Gastrocnemius medialis (tissue), 4 donors: ENCODE measurements at regions not wholly inside any gene's neighbourhood (a gene's known extent, or its start where the extent isn't known, plus 50 kb on each side); places are given as distances from the start of the nearest gene placed in this dataset.

ENCODE experiments used
- ATAC-seq, 2 donors: fragments of 150-250 bp; one replicate each; pipeline ENCODE4 v1.9.1; 2016
- DNase-seq, 2 donors: peaks; one replicate each; pipeline ENCODE4 v3.0.0-alpha.2; 2019
- H3K27ac ChIP-seq, 4 donors: fragments of 200-600 bp; sonication (generic); 1 replicate in 1 of 4; 2 replicates in 3 of 4; pipeline ENCODE4 v1.5.1; 2016 to 2018; ENCODE audit warnings: mild to moderate bottlenecking in 2 of 4, moderate library complexity in 1 of 4
- H3K27me3 ChIP-seq, 3 donors: fragments of 200-600 bp; sonication (generic) in 2 of 3; 1 replicate in 1 of 3; 2 replicates in 2 of 3; pipeline versions ENCODE4 v1.5.1 to v1.6.0; 2016 to 2019; ENCODE audit warnings: mild to moderate bottlenecking in 1 of 3, moderate library complexity in 1 of 3
- H3K36me3 ChIP-seq, 2 donors: fragments of 200-600 bp; sonication (generic) in 1 of 2; one replicate each; pipeline ENCODE4 v1.5.1; 2017 to 2018
- H3K4me1 ChIP-seq, 2 donors: fragments of 200-600 bp; sonication (generic) in 1 of 2; one replicate each; pipeline ENCODE4 v1.5.1; 2016 to 2017; ENCODE audit warnings: mild to moderate bottlenecking in 2 of 2
- H3K4me3 ChIP-seq, 4 donors: fragments of 200-600 bp; sonication (generic) in 3 of 4; 1 replicate in 1 of 4; 2 replicates in 3 of 4; pipeline ENCODE4 v1.5.1; 2016 to 2019; ENCODE audit warnings: mild to moderate bottlenecking in 2 of 4
- H3K9me3 ChIP-seq, 3 donors: fragments of 200-600 bp; sonication (generic) in 2 of 3; 1 replicate in 1 of 3; 2 replicates in 2 of 3; pipeline ENCODE4 v1.5.1; 2016 to 2019
- POLR2A ChIP-seq, 2 donors: fragments of 450-650 bp; IDR thresholded peaks; one replicate each; pipeline ENCODE4 v1.6.1; 2017; ENCODE audit warnings: antibody characterized with exemption in 2 of 2, mild to moderate bottlenecking in 2 of 2, moderate library complexity in 2 of 2
- in situ Hi-C, 4 donors: fragments of 200-750 bp; cut with MboI; loops; one replicate each; pipeline versions ENCODE4 v1.15.0 to v1.8.0; 2017; ENCODE audit warnings: low sequenced_read_pairs in 4 of 4
- intact Hi-C: fragments of 100-400 bp; cut with DNase I; formaldehyde crosslinking; loops from one replicate; pipeline ENCODE4 v1.15.1; 2023; ENCODE audit warnings: low total_unique reads
- TF ChIP-seq, protein P1 (sequence below), 5 experiments: fragments of 450-650 bp in 3 of 5; fragments of 200-600 bp in 2 of 5; sonication (generic) in 2 of 5; IDR thresholded peaks in 4 of 5; conservative IDR thresholded peaks in 1 of 5; 1 replicate in 4 of 5; 2 replicates in 1 of 5; pipeline ENCODE4 v1.5.1; 2016 to 2019; ENCODE audit warnings: antibody characterized with exemption in 5 of 5, mild to moderate bottlenecking in 3 of 5, moderate library complexity in 3 of 5

DNA sequence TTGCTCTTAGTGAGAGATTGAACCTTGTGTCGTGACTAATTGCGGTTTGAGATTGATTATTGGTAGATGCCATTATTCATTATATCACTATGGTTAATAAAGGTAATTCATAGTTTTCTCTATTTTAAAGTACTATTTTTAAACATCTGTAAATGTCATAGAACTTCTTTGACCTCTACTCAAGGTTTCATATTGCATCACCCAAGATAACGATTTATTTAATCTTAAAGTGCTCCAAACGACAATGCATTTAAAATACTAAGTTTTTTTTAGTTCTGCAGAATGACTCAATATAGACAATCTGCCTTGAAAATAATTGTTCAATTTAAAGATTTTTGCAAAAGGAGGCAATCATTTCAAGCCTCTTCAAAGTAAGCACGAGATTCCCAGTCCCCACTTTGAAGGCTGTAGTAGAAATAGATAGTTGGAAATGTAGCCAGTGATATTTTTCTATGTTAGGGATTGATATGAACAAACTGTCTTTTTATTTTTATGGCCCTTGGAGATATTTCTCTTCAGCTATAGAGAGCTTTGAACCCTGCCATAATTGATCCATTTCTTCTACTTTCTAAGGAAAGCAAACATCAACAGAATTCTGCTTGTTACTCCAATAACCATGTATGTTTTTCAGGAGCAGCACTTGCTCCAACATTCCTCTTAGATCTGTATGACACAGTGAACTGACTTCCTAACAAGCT is 114.2 kb upstream of the PALMD start:
- Histone ChIP-seq H3K4me1 (peaks cover 14 to 15% of the 10 kb centered on the region in 2 donors), H3K36me3 (no peaks in the 10 kb centered on the region), H3K4me3 (no peak overlapping the region), H3K27ac (no peak overlapping the region), H3K9me3 (no peaks in the 10 kb centered on the region), H3K27me3 (no peaks in the 10 kb centered on the region)
- no peak for TF ChIP-seq POLR2A (IDR thresholded peaks at IDR 0.05)
- TF ChIP-seq, protein P1, sequence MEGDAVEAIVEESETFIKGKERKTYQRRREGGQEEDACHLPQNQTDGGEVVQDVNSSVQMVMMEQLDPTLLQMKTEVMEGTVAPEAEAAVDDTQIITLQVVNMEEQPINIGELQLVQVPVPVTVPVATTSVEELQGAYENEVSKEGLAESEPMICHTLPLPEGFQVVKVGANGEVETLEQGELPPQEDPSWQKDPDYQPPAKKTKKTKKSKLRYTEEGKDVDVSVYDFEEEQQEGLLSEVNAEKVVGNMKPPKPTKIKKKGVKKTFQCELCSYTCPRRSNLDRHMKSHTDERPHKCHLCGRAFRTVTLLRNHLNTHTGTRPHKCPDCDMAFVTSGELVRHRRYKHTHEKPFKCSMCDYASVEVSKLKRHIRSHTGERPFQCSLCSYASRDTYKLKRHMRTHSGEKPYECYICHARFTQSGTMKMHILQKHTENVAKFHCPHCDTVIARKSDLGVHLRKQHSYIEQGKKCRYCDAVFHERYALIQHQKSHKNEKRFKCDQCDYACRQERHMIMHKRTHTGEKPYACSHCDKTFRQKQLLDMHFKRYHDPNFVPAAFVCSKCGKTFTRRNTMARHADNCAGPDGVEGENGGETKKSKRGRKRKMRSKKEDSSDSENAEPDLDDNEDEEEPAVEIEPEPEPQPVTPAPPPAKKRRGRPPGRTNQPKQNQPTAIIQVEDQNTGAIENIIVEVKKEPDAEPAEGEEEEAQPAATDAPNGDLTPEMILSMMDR (IDR thresholded peaks at IDR 0.05 in 4 of 5, conservative IDR thresholded peaks at IDR 0.05 in 1 of 5), result no peak
- no peak for DNase-seq
- no peak for ATAC-seq
- intact Hi-C loops, result no loop called here
- in situ Hi-C loops, result no loop called here

DNA sequence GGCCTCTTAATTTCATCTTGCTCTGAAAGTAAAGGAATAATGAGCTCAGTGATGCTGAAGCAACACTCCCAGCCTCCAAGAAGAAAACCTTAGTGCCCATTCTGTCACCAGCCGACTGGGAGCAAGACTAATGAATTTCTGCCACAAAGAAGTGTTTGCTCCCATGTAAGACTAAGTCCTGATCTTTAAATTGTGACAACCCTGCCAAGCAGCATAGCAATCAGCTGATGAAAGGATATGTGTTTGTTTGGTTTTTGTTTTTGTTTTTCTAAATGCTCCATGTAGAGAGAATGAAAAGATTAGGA is 113.7 kb upstream of the PALMD start:
- no peak for ATAC-seq
- in situ Hi-C loops (no loop called here), intact Hi-C loops (no loop called here)

DNA sequence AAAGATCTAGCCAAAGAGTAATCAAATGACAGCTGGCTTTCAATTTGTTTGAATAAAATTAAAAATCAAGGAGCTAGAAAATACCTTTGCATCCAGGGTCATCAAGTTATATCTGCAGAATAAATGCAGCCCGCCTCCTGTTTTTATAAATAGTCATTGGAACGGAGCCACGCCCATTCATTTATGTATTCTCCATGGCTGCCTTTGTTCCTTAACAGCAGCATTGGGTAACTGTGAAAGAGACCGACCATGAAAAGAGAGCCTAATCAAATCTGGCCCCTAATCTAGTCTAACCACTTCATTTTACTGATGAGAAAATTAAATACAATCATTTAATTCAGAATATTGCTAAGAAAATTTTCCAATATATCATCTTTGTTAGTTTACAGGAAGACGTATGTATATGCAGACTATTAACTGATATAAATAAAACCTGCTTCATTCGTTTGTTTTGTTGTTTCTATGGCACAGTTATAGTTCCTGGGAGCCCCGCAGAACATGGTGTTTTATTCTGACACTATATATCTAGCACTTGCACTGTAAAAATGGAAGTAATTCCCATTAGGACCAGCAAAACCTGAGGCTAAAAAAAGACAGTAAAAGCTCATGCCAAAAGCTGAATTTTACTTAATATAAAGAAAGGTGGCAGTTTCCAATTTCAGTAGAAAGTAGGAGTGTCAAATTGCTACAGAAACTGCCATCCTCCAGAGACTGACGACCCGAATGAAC is 111.8 kb upstream of the PALMD start:
- TF ChIP-seq POLR2A (IDR thresholded peaks at IDR 0.05), result no peak
- no peaks in the 10 kb centered on the region for H3K27me3 ChIP-seq
- H3K27ac ChIP-seq, result peak overlapping the region in 3 of 4 donors; percentile 24 to 51 (median 39)
- no peaks in the 10 kb centered on the region for H3K36me3 ChIP-seq
- no peaks in the 10 kb centered on the region for H3K9me3 ChIP-seq
- DNase-seq (no peak), ATAC-seq (peak in 1 of 2 donors; percentile 64)
- in situ Hi-C loops, result no loop called here
- intact Hi-C loops, result no loop called here
- peaks cover 14 to 15% of the 10 kb centered on the region in 2 donors for H3K4me1 ChIP-seq
- H3K4me3 ChIP-seq, result peak overlapping the region in 2 of 4 donors; percentile 4 to 17

More for the DNA sequence above, 113.7 kb upstream of the PALMD start:
- H3K36me3 ChIP-seq, result no peaks in the 10 kb centered on the region
- H3K27ac ChIP-seq, result no peak overlapping the region
- H3K27me3 ChIP-seq, result no peaks in the 10 kb centered on the region
- no peak overlapping the region for H3K4me3 ChIP-seq
- no peak for DNase-seq
- TF ChIP-seq, protein P1 (IDR thresholded peaks at IDR 0.05 in 4 of 5, conservative IDR thresholded peaks at IDR 0.05 in 1 of 5), result no peak
- TF ChIP-seq POLR2A (IDR thresholded peaks at IDR 0.05), result no peak
- H3K9me3 ChIP-seq, result no peaks in the 10 kb centered on the region
- H3K4me1 ChIP-seq, result peaks cover 14 to 15% of the 10 kb centered on the region in 2 donors

DNA sequence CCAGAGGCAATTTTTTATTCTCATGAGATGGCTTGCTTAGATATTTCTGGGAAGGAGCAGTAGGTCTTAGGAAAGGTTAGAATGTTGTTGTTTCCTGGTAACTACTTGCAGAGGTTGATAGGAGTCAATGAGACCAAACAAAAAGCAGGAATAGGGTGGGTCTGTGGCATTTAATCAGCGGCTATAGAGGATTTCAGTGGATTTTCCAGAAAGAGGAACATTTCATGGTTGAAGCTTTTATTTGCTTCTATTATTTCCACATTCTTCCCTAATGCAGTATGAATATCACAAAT is 111.3 kb upstream of the PALMD start:
- intact Hi-C loops, result no loop called here
- in situ Hi-C loops, result no loop called here
- peak overlapping the region in 3 of 4 donors; percentile 24 to 51 (median 39) for H3K27ac ChIP-seq
- no peaks in the 10 kb centered on the region for H3K9me3 ChIP-seq
- peak overlapping the region in 1 of 4 donors; percentile 17 for H3K4me3 ChIP-seq
- TF ChIP-seq, protein P1 (IDR thresholded peaks at IDR 0.05 in 4 of 5, conservative IDR thresholded peaks at IDR 0.05 in 1 of 5), result no peak
- no peak for TF ChIP-seq POLR2A (IDR thresholded peaks at IDR 0.05)
- H3K36me3 ChIP-seq, result no peaks in the 10 kb centered on the region
- ATAC-seq (no peak), DNase-seq (no peak)
- peaks cover 14 to 15% of the 10 kb centered on the region in 2 donors for H3K4me1 ChIP-seq
- no peaks in the 10 kb centered on the region for H3K27me3 ChIP-seq

DNA sequence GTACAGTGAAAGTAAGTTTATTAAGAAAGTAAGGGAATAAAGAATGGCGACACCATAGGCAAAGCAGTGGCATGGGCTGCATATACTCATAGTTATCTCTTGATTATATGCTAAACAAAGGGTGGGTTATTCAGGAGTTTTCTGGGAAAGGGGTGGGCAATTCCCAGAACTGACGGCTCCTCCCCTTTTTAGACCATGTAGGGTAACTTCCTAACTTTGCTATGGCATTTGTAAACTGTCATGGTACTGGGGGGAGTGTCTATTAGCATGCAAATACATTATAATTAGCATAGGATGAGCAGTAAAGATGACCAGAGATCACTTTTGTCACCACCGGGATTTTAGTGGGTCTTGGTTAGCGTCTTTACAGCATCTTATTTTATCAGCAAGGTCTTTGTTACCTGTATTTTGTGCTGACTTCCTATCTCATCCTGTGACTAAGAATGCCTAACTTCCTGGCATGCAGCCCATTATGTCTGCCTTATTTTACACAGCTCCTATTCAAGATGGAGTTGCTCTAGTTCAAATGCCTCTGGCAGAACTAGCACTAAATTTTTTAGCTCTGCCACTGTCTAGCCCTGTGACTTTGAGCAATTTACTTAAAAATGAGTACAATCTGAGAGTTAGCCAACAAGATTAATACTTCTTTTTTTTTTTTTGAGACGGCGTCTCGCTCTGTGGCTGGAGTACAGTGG is 110.3 kb upstream of the PALMD start:
- Histone ChIP-seq H3K4me3 (no peak overlapping the region), H3K27ac (peak overlapping the region in 2 of 4 donors; percentile 39 to 51), H3K9me3 (no peaks in the 10 kb centered on the region), H3K36me3 (no peaks in the 10 kb centered on the region), H3K27me3 (no peaks in the 10 kb centered on the region), H3K4me1 (peaks cover 14 to 15% of the 10 kb centered on the region in 2 donors)
- intact Hi-C loops, result no loop called here
- ATAC-seq, result no peak
- TF ChIP-seq, protein P1 (IDR thresholded peaks at IDR 0.05 in 4 of 5, conservative IDR thresholded peaks at IDR 0.05 in 1 of 5), result no peak
- no peak for TF ChIP-seq POLR2A (IDR thresholded peaks at IDR 0.05)
- in situ Hi-C loops, result no loop called here
- no peak for DNase-seq
